Neural progenitor cell (in vitro differentiated cells): ENCODE measurements at regions not wholly inside any gene's neighbourhood (a gene's known extent, or its start where the extent isn't known, plus 50 kb on each side); places are given as distances from the start of the nearest gene placed in this dataset.

Experiments used
- EZH2 ChIP-seq: fragments of 200-600 bp; sonication (generic); IDR thresholded peaks from 2 replicates; pipeline ENCODE4 v1.6.1; 2017; ENCODE audit warnings: antibody characterized with exemption, mild to moderate bottlenecking, moderate library complexity
- TF ChIP-seq, protein P1 (sequence below): fragments of 200-600 bp; sonication (generic); IDR thresholded peaks from 2 replicates; pipeline ENCODE4 v1.5.1; 2017; ENCODE audit warnings: antibody characterized with exemption, mild to moderate bottlenecking

DNA sequence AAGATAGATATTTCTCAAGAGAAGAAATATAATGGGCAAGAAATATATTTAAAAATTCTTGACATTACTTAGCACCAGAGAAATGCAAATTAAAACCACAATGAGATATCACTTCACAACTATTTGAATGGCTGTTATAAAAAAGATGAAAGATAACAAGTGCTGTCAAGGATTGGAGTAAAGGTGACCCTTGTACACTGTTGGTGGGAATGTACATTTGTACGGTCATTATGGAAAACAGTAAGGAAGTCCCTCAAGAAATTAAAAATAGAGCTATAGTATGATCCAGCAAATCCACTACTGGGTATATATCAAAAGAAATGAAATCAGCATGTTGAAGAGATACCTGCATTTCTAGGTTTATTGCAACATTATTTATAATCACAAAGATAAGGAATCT, 326.4 kb downstream of the GBE1 start:
- TF ChIP-seq, protein P1, sequence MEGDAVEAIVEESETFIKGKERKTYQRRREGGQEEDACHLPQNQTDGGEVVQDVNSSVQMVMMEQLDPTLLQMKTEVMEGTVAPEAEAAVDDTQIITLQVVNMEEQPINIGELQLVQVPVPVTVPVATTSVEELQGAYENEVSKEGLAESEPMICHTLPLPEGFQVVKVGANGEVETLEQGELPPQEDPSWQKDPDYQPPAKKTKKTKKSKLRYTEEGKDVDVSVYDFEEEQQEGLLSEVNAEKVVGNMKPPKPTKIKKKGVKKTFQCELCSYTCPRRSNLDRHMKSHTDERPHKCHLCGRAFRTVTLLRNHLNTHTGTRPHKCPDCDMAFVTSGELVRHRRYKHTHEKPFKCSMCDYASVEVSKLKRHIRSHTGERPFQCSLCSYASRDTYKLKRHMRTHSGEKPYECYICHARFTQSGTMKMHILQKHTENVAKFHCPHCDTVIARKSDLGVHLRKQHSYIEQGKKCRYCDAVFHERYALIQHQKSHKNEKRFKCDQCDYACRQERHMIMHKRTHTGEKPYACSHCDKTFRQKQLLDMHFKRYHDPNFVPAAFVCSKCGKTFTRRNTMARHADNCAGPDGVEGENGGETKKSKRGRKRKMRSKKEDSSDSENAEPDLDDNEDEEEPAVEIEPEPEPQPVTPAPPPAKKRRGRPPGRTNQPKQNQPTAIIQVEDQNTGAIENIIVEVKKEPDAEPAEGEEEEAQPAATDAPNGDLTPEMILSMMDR, result no peak
- TF ChIP-seq EZH2, result no peak
